ENCODE measurements at regions not wholly inside any gene's neighbourhood (a gene's known extent, or its start where the extent isn't known, plus 50 kb on each side); places are given as distances from the start of the nearest gene placed in this dataset.

GRCh38 chr2:59561281-59561680 lies 992.2 kb downstream of the BCL11A start:
- DNase-seq (ENCODE audit: low read depth in 2 of 3, low spot score in 2 of 3) = no peak

- DNase-seq (ENCODE audit: low read depth in 2 of 3, low spot score in 2 of 3) = no peak
These were observed 992.7 kb downstream of the BCL11A start for GRCh38 chr2:59560769-59561168.

DNA sequence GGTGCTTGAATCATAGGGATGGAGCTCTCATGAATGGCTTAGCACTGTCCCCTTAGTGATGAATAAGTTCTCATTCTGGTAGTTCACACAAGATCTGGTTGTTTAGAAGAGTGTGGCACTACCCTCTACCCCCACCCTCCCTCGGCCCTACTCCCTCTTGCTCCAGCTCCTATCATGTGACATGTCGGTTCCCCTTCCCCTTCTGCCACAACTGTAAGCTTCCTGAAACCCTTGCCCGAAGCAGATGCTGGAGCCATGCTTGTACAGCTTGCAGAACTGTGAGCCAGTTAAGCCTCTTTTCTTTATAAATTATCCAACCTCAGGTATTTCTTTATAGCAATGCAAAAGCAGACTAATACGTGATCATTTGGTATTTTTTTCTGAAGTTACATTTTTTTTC lies 1012.6 kb downstream of the BCL11A start:
- DNase-seq (ENCODE audit: low read depth in 2 of 3, low spot score in 2 of 3) = no peak

DNA sequence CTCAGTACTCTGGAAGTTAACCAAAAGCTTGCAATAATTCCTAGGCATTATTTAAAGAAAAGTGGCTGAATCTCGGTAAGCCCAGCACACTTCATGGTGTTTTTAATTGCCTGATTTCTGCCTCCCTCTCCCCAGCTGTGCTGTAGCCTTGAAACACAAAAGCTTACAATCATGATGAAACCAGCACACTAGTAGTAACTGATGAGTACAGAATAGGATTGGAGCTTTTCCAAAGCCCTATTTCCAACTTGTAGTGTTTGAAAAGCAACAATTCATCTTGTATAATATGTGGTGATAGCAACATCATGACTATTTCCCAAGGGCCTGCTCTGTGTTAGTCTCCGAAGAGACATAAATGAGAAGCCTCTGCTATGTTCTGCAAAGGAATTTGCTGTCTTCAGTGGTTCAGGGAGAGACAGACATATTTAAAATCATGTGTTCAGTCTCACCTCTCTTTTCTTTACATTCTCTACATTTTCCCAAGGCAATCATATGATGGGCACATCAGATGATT lies 1015.0 kb downstream of the BCL11A start:
- no peak for DNase-seq (ENCODE audit: low read depth in 2 of 3, low spot score in 2 of 3)

DNA sequence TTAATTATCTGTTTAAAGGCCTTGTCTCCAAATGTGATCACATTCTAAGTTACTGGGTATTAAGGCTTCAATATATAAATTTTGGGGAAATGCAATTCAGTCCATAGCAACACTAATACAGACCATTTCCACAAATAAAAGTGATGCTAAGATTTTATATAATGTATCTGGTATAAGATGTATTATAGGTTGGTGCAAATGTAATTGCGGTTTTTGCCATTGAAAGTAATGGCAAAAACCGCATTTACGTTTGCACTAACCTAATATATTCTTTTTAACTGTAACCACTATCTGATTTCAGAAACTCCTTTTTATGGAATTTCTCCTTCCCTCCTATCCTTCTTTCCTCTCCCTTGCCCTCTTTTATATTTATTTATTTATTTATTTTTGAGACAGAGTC lies 1020.6 kb downstream of the BCL11A start:
- no peak for DNase-seq (ENCODE audit: low read depth in 2 of 3, low spot score in 2 of 3)

- DNase-seq (ENCODE audit: low read depth in 2 of 3, low spot score in 2 of 3) = no peak
These were observed 1023.2 kb downstream of the BCL11A start for GRCh38 chr2:59530258-59530657.

- DNase-seq (ENCODE audit: low read depth in 2 of 3, low spot score in 2 of 3) = no peak
These were observed 1023.7 kb downstream of the BCL11A start for GRCh38 chr2:59529726-59530125.

- DNase-seq (ENCODE audit: low read depth in 2 of 3, low spot score in 2 of 3) = peak in 1 of 3 donors; percentile 14
These were observed 1024.9 kb downstream of the BCL11A start for GRCh38 chr2:59528525-59528924.

DNA sequence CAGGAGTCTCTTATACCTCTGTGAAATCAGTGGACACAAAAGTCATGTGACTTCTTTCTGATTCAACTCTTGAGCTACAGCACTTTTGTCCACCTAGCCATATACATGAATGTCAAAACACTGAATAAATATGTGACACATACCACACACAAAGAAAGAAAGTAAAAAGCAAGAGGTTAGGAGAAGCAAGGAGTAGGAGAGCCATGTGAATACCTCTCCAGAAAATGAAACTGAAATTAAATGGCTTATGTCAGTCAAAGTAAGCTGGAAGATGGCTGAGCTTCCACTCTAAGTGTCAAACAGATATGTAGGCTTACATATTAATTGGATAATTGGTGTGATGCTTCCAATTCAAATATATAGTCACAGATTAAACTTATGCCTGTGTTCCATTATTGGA lies 1050.5 kb downstream of the BCL11A start:
- DNase-seq (ENCODE audit: low read depth in 2 of 3, low spot score in 2 of 3) = no peak

GRCh38 chr2:59490994-59491393 lies 1062.5 kb downstream of the BCL11A start:
- DNase-seq (ENCODE audit: low read depth in 2 of 3, low spot score in 2 of 3) = no peak

DNA sequence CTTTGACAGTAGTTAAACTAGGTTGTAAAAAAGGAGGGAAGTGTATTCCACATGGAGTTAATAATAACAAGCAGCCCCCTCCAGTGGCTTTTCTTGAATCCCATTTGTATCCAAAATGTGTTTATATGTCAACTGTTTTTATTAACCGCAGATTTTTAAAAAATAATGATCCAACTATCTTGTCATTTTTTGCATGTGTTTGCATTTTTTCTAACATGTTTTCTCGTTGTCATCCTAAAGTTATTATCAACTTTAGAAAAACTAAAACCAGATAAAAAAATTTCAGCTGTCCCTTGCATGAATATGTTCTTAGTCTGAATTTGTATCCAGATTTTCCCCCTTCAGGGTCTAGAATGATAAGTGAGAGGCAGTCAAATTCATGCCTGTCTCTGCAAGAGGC lies 1063.3 kb downstream of the BCL11A start:
- DNase-seq (ENCODE audit: low read depth in 2 of 3, low spot score in 2 of 3) = no peak

DNA sequence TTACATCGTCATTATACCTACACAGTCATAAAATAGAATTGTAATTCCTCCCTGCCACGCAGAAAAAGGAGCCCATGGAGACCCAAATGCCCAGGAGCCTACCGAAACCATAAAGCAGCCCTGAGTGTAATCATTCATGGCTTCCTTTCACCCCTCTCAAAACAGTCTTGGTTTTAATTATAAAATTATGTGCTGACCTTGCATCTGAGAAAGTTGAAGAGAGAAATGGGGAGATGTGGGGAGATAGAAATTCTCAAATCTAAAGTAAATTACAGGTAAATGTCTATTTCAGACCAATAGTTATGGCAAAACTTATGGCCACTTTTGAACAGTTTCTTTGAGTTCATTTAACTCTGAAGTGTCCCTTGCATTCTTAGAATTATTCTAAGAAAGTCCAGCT lies 1068.8 kb downstream of the BCL11A start:
- no peak for DNase-seq (ENCODE audit: low read depth in 2 of 3, low spot score in 2 of 3)

GRCh38 chr2:59463426-59463825 lies 1090.0 kb downstream of the BCL11A start:
- no peak for DNase-seq (ENCODE audit: low read depth in 2 of 3, low spot score in 2 of 3)

DNA sequence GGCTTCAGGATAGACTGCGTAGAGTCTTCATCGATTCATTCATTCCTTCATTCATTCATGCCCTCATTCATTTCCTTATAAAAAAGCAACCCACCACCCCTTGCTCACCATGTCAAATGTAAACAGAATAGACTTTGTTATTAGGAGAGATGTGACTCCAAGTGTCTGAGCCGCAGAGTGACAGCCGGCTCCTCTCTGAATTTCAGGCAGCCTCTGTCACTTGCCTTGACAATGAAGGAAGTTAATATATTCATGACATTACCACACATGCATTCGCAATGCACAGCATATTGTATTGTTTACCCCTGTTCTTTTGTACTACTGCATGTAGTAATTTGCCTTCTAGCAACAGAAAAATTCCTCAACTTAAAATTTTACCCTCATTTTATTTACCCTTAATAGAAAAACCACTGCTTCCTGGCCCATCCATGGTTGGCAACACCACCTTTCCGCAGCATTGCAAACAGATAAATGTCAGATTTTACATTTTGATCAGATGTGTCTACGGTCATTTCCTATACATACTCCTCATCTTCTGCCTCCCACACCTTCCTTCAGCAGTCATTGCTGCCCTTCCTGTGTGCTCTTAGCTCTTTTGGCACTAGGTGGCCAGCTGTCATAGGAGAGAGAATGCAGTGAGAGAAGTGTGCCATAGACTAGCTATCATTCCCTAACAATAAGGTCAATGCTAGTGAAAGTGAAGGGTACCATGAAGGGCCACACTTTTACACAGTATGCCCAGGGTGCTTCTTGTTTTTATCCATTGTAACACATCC lies 1090.8 kb downstream of the BCL11A start:
- peak in 1 of 3 donors; percentile 4 for DNase-seq (ENCODE audit: low read depth in 2 of 3, low spot score in 2 of 3)

GRCh38 chr2:59461127-59461526 lies 1092.3 kb downstream of the BCL11A start:
- DNase-seq (ENCODE audit: low read depth in 2 of 3, low spot score in 2 of 3) = no peak

DNA sequence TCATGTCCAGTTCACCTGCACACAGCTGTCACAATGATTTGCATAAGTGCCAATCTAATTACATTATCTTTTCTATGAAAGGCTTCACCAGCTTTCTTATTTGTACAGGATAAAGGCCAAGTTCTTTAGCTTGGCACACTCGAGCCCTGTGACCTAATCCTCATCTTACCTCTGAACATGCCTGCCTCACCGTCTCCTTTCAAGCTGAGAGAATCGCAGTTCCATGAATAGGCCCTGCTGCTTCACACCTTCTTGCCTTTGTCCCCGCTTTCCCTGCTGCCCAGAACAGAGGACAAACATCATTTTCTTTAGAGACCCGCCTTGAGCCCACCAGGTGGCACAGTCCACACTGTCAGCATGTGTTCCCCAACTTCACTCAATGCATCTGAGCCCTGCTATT lies 1094.7 kb downstream of the BCL11A start:
- peak in 2 of 3 donors; percentile 5 to 23 for DNase-seq (ENCODE audit: low read depth in 2 of 3, low spot score in 2 of 3)

GRCh38 chr2:59456285-59456684 lies 1097.2 kb downstream of the BCL11A start:
- no peak for DNase-seq (ENCODE audit: low read depth in 2 of 3, low spot score in 2 of 3)

- peak in 2 of 3 donors; percentile 4 to 18 for DNase-seq (ENCODE audit: low read depth in 2 of 3, low spot score in 2 of 3)
These were observed 1104.2 kb downstream of the BCL11A start for GRCh38 chr2:59449274-59449673.

DNA sequence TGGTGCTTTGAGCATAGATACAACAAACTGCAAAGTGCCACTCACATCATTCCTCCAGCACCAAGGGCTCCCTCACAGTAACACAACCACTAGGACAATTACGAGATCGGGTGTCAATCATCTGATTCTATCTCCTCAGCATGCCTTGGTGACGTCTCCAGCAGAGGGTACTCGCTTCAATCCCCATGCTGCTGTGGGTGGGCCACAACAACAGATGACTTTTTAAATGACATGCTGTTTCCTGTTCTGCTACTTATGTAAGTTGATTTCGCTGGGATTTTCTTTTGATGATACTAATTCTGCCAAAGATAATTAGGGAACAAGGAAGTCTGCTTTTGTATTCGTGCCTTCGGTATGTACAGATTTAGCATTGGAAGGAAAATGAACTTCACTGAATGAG lies 1113.0 kb downstream of the BCL11A start:
- no peak for DNase-seq (ENCODE audit: low read depth in 2 of 3, low spot score in 2 of 3)

DNA sequence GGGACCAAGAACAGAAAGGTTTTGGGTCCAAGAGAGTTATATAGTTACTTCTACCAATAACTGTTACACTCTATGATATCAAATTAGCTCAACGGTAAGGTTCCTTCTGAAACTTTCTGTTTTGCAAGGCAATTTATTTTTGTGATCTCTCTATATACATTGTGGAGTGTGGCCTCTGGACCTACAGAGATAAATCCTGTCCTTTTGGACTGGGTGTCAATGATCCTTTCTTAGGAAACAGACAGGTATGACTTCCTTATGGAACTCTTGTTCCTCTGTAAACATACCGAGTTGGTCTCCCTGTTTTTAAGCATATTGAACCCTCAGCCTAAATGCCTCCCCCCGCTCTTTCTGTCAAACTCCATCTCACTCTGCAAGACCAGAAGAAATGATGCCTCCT lies 1117.8 kb downstream of the BCL11A start:
- DNase-seq (ENCODE audit: low read depth in 2 of 3, low spot score in 2 of 3) = no peak

- DNase-seq (ENCODE audit: low read depth in 2 of 3, low spot score in 2 of 3) = no peak
These were observed 1124.5 kb downstream of the BCL11A start for GRCh38 chr2:59428940-59429339.

GRCh38 chr2:59427980-59428379 lies 1125.5 kb downstream of the BCL11A start:
- no peak for DNase-seq (ENCODE audit: low read depth in 2 of 3, low spot score in 2 of 3)

DNA sequence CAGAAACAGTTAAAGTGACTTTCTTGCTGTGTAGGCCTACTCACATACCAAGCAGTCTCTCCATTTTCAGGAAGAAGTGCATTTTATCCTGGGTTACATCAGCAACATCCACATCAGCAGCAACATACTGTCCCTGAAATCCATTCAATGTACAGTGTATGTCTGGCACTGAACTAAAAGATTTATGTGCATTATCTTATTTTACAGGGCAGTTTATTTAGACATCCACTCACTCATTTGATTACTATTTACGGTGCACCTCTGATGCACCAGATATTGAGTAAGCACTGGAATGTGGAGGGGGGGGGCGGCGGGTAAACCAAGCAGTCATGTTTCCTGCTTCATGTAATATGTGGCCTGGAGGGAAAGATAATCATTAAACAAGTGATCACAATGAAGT lies 1128.2 kb downstream of the BCL11A start:
- no peak for DNase-seq (ENCODE audit: low read depth in 2 of 3, low spot score in 2 of 3)
